Activated naive CD4-positive, alpha-beta T cell treated with Interleukin-2 at 50 U/mL for 16 hours (primary cell): ENCODE measurements at regions not wholly inside any gene's neighbourhood (a gene's known extent, or its start where the extent isn't known, plus 50 kb on each side); places are given as distances from the start of the nearest gene placed in this dataset.

Experiments
- DNase-seq: peaks from one replicate; pipeline ENCODE4 v3.0.0-alpha.2; 2020

DNA sequence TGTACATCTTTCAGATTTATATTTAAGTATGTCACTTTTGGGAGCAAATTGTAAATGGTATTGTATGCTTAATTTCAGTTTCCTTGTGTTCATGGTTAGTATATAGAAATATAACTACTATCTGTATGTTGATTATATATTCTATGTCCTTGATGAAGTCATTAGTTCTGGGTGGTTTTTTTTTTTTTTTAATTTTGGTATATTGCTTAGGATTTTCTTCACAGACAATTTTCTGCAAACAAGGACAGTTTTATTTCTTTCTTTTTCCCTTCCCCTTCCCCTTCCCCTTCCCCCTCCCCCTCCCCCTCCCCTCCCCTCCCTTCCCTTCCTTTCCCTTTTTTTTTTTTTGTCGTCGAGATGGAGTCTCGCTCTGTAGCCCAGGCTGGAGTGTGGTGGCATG lies 430.0 kb downstream of the TYW1 start:
- DNase-seq, result no peak

DNA sequence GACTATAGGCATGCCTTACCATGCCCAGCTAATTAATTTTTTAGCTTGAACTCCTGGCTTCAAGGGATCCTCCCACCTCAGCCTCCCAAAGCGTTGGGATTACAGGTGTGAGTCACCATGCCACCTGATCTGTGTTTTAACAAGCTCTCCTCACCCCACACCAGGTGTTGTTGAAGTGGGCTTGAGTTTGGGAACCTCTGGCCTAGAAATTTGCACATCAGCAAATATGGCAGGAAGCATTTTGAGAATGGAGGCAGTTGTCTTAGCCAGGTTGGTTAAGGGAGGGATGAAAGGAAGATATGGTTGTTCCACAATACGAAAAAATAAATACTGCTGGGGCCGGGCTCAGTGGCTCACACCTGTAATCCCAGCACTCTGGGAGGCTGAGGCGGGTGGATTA lies 433.1 kb downstream of the TYW1 start:
- DNase-seq, result no peak

DNA sequence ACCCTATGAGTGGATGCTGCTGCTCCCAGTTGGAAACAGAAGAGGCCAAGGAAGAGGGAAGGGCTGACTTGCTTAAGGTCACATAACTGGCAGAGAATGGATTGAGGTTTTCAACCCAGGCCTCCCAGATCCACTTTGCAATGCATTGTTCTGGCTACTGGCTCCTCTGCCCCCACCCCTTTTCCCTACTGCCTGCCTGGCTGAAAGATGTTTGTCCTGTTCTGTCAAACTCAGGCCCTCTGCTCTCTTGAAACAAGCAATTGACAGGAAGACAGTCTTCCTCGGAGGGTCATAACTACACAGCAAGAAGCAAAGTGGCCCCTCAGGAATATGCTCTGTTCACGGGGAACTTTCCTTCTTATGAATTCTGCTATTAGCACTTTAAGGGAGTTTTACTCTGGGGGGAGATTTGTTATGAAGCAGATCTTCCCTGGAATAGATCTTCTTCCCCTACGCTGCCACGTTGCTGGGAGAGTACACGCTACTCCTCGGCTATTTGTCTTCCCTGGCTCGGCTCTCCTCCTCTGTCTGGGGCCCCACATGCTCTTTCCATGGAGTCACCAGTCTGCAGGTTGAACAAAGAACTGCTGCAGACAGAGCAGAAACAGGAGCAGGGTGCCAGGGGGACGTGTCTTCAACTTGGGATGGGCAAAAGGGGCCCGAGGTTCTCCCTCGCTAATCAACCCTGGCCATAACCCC lies 436.1 kb downstream of the TYW1 start:
- no peak for DNase-seq

DNA sequence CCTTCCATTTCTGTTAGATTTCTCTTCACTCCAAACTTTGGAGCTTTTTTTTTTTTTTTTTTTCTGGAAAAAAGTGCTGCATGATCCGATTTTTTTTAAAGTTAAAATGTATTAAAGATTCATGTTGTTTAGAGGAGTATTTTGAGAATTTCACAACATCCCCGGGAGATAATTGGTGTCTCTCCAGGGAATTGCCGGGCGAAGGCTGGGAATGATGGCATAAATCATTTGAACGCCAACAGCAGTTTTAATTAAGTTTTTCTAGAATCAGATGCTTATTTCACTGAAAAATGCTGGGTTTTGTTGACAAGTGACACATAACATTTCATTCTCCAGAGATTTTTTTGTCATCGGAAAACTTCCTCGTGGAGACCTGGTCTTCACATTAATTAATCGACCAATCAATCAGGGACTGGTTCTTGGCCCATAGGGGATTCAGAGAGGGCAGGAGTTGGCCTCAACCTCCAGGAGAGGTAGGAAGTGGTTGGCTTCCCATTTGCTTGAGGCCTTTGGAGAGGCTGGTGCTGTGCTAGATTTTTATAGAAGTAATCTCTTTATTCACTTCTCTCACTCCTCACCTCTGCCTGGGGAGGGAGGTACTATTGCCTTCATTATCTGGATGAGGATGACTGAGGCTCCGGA lies 439.4 kb downstream of the TYW1 start:
- DNase-seq, result no peak

DNA sequence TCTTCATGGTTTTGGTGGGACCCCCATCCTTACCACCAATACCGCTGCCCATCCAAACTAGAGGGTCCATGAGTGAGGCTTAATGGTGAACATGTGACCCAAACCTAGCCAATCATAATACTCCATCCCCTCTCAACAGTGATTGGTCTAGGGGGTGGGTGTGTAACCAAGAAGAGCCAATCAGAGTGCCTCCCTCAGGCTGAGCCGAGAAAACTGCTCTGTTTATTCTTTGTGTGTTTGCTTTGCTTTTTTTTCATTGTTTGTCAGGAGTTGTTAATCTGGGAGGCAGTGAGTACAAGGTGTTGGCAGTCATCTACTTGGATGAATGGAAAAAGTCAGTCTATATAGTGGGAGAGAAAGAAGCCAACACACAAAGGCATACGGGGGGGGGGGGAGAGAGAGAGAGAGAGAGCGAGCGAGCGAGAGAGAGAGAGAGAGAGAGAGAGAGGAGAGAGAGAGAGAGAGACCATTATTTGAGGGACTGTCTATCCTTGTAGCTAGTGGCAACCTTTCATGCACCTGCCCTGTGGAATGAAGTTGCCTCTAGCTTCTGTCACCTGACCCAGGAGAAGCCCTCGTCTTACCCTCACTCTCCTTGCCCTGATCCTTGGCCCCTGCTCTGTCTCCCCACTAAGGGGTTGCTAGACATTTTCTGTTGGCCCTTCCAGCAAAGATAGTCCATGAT lies 441.7 kb downstream of the TYW1 start:
- DNase-seq, result no peak

DNA sequence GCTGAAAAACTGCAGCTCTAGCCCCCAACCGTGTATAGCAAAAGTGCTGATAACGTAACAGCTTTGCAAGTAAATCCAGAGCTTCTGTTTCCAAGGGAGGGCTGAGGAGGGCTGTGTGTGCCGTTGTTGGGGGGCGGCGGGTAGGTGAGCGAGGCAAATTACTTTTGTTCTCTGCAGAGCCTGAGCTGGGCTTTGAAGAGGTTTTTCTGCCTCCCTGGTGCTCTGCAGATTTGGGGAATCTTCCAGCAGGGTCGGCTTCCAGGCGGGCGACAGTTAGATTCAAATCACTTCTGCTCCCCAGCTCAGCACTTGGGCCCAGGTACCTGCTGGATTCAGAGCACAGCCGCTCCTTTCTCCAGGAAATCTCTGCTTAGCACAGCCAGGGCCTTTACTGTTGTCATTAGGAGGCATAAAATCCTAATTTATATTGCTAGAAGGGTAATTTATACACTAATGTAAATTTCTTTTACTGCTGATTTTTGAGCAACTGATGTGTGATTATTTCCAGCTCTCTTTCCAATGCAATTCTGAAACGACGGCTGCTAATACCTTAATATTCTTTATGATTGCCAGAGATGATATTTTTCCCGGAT lies 442.4 kb downstream of the TYW1 start:
- no peak for DNase-seq

DNA sequence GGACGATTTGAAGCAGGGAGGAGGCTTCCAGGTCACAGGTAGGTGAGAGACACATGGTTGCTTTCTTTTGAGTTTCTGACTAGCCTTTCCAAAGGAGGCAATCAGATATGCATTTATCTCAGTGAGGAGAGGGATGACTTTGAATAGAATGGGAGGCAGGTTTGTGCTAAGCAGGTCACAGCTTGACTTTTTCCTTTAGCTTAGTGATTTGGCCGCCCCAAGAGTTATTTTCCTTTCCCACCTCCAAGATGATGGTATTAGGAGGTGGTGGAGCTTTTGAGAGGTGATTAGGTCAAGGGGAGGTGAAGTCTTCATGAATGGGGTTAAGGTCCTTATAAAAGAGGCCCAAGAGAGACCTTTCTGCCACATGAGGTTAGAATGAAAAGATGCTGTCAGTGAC lies 443.7 kb downstream of the TYW1 start:
- no peak for DNase-seq

DNA sequence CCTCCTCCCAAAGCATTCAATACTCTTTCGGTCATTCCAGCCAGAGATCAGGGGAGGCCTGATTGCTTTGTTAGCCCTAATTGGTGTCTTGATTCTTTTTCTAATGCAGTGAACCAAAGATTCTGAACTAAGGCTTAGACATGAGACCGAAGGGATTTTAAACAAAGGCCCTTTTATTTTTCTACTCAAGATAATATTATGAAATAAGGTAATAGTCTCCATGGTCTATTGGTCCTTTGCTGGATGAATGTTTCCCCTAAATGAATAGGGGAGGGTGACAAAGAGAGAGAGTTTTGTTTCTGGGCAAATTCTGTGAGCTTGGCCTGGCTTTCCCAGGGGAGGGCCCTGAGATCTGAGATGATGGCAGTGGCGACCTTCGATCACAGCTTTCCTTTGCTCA lies 449.1 kb downstream of the TYW1 start:
- no peak for DNase-seq

DNA sequence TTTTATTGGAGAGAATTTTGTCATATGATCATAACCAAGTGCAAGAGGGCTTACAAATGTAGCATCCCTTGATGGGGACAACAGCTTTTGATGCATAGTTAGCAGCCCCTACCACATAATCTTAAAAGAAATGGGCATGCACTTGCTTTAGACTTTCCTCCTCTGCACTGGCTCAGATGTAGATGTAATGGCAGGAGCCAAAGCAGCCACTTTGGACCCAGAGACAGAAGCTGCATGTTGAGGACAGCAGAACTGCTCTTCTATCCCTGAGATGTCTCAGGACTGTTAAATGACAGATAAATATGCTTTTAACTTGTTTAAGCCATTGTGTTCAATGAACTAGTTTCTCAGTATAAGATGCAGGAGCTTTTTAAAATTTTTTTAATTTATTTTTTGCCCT lies 450.7 kb downstream of the TYW1 start:
- DNase-seq, result no peak

DNA sequence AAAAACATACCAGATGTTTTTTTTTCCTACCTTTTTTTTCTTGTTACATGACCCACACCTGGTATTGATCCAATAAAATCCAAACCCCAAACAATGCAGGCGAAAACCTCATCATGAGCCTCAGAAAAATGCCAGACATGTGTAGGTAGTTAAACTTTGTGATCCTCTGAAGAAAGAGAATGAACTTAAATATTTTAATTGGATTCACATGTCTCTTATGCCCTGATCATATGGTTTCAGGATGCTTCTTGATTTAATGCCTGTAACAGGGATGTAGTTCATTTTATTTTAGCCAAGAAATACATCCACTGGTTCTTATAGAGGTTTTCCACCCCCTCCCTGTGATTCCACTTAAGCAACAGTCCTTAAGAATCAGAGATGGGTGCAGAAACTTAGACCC lies 451.6 kb downstream of the TYW1 start:
- DNase-seq, result no peak

DNA sequence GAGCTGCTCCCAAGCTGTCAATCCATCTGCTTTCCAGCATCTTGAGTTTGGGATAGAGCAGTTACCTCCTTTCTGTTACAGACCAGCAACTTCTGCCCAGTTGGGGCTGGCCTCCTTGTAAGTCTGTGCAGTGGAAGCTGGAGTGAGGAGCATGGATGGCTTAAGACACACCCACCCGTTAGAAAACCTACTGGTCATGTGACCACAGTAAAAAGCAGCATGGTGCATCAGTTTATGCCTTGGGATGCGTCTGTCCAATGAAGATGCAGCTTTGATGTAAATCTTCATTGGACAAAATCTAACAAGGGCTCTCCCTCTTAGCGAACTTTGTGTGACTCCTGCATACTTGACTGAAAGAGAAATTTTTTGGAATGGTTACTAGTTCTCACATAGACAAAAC lies 453.5 kb downstream of the TYW1 start:
- no peak for DNase-seq

DNA sequence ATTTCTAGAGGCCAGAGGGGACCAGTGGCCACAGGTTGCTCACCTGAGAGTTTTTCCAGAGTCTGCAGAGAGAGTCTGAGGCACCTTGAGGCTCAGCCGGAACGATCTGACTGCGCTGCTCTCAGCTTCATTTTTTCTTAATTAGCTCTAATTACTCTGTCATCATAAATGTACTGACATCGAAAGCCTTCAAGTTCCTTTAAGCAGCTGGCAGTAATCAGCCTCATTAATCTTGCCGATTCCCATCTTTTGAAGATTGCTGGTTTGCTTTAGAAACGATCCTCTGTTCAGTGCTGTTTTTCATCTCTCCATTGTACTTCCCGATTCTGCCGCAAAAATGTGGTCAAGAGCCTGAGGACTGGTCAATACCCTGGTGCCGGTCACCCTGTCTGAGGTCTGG lies 454.7 kb downstream of the TYW1 start:
- DNase-seq, result no peak

DNA sequence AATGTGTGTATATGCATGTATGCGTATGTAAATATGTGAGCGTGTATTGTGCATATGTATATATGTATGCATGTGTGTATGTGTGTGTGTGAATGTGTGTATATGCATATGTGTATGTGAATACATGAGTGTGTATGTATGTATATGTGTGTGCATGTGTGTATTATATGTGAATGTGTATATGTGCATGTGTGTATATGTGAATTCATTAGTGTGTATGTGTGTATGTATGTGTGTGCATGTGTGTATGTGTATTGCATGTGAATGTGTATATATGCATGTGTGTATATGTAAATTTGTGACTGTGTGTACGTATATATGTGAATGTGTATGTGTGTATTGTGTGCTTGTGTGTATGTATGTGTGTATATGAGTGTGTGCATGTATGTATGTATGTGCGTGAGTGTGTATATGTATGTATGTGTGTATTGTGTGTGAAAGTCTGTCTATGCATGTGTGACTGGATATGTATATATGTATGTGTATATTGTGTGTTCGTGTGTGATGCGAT lies 455.9 kb downstream of the TYW1 start:
- no peak for DNase-seq

DNA sequence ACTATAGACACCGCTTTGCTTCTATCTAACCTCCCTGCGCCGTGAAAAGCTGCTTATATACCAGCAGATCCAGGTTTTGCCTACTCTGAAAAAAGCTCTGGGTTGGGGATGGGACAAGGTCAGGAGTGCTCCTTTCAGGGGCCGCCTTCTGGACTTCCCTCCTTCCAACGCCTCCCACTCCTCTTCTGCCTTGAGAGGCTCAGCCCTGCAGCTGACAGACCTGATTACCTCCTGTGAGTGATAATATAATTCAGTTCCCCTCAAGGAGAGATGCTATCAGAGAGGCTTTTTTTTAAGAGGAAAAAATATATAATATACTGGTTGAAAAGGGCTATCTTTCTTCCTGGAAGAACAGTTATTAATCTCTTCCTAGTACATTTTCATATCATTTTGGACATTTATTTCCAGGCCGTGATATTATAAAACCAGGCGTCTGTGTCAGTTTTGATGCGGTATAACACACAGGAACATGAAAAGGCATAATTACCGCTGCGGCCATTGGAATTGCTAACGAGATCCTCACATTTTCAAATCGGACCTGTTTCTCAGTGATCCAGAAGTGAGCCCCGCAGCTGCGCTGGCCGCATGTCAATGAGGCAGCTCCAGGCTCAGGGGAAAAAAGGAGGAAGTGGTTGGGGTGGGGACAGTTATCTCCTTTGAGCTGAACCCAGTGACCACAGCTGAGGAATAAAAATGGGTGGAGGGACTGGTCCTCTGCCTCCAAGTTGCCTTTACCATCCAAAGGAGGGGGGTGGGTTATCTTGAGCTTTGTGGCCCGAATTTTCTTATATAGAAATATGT lies 457.1 kb downstream of the TYW1 start:
- no peak for DNase-seq

DNA sequence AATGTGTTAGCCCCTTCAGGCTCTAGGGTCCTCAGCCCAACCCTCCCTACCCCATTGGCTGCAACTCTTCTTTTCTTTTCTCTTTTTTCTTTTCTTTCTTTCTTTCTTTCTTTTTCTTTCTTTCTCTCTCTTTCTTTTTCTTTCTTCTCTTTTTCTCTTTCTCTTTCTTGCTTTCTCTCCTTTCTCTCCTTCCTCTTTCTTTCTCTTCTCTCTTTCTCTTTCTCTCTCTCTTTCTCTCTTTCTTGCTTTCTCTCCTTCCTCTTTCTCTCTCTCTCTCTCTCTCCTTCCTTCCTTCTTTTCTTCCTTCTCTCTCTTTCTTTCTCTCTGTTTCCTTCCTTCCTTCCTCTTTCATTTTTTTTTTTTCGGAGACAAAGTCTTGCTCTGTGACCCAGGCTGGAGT lies 458.9 kb downstream of the TYW1 start:
- no peak for DNase-seq

DNA sequence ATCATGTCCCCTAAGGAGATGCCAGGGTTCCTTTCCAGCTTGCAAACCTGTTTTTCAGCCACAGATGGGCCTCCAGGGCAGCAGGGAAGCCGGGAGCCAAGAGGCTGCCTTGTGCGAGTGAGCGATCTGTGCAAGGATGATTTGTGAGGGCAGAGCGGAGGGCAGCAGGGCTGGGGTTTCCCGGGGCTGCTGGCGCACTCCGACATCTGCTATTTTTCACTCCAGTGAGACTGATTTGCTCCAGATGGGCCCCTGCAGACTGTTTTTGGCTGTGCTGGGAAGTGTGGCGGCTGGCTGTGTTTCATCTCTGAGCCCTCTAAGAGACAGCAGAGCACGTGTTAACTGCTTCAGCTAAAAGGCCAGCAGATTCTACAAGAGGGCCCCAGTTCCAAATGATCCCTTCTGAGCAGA lies 466.2 kb downstream of the TYW1 start:
- DNase-seq, result no peak

DNA sequence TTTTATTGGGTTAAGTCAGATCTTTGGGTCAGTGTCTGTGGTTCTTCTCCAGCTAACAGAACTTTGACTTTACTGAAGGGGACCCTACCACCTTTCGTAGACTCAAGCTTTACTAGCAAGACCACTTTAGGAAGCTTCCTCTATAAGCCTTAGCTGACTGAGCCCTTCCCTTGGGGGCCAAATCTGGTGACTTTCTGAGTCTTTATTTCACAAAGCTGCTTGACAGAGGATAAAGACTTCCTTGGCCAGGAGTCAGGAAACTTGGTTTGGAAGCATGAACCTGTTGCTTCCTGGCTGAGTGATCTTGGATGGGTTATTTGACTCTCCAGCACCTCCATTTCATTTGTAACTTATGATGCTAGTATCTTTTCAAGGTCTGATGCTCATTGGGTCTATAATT lies 466.7 kb downstream of the TYW1 start:
- no peak for DNase-seq

DNA sequence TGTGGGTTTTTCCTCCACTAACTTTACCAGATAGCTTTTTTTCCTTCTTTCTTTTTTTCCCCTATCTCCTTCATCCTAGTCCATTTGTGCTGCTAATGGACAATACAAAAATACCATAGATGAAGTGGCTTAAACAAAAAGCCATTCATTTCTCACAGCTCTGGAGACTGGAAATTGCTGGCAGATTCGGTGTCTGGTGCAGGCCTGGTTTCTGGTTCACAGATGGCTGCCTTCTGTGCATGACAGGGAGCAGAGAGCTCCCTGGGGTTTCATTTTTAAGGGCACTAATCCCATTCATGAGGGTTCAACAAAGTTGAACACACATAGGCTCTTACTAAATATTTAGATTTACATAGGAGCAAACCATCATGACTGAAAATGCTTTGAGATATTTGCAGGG lies 467.4 kb downstream of the TYW1 start:
- no peak for DNase-seq

DNA sequence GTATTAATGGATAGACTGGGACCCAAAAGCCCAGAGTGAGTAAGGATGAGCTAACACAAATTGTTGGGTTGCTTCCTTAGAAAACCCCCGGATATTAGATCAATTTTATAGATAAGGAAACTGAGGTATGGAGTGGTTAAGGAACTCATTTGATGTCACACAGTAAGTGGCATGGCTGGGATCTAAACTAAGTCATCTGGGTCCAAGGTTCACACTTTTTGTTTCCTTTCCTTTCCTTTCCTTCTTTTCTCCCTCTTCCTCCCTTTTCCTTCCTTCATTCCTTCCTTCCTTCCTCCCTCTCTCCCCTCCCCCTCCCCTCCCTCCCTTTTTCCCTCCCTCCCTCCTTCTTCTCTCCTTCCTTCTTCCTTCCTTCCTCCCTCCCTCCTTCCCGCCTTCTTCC lies 469.5 kb downstream of the TYW1 start:
- DNase-seq, result no peak

DNA sequence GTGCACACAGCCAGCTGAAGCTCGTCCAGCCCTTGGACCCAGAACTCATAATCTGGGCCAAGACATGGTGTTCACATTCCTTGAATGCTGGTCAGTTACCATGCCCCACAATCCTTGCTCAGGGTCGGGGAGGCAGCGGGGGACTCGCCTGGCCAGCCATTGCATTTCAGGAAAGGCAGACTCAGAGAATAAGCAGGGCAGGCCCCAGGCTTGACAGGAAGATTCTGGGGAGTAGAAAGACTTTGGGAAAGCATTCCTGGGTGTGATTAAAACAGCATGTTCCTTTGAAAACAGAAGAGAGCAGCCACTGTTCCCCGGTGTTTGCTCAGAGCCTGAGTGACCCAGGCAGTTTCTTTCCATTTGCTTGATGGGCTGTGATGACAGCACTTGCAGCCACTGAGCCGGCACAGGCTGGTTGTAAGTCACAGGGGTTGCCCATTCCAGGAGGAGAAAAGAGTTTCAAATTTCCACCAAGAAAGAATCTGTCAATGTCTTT lies 473.7 kb downstream of the TYW1 start:
- no peak for DNase-seq

DNA sequence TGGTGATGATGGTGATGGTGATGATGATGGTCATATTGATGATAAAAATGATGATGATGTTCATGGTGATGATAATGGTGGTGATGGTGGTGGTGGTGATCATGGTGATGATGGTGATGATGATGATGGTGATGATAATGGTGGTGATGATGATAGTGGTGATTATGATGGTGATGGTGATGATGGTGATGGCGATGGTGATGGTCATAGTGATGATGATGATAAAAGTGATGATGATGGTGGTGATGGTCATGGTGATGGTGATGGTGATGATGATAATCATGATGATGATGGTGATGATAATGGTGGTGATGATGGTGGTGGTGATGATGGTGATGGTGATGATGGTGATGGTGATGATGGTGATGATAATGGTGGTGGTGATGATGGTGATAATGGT lies 478.7 kb downstream of the TYW1 start:
- DNase-seq, result no peak

DNA sequence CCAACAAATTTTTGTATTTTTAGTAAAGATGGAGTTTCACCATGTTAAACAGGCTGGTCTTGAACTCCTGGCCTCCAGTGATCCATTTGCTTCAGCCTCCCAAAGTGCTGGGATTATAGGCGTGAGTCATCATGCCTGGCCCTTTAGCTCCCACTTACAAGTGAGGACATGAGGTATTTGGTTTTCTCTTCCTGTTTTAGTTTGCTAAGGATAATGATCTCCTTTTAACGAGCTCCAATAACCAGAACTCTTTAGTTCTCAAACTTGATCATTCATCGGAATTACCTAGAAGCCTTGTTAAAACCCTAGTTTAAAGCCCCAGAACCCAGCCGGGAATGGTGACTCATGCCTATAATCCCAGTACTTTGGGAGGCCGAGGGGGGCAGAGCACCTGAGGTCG lies 481.4 kb downstream of the TYW1 start:
- no peak for DNase-seq

DNA sequence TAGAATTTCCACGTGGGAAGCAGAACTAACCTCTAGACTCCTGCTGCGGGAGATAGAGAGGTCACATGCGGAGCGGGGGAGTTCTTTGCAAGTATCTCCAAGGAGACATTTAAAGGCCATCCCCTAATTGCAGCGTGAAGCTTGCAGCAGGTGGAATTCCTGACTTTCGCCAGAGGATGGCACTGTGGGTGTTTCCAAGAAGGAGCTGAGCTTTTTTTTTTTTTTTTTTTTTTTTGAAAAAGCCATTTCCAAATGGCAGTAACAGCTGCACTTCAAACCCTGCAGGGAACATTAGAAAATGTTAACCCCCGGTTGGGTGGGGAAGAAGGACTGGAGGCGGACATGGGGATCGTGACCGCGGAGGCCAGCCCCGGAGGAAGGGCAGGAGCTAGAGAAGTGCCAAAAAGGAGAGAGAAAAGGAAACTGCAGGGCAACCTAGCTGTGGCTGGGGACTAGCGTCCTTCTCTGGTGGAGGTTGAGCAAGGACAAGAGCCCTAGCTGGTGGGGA lies 487.7 kb downstream of the TYW1 start:
- peak; percentile 4 for DNase-seq
